Endothelial cell of umbilical vein (primary cell): ENCODE measurements at regions not wholly inside any gene's neighbourhood (a gene's known extent, or its start where the extent isn't known, plus 50 kb on each side); places are given as distances from the start of the nearest gene placed in this dataset.

ENCODE experiments used
- BruUV-seq: library from RNA; stranded (reverse); fragments of 400-500 nt; replicated peaks from 2 replicates; lab custom pipeline; 2021; lab: Mats Ljungman, UMichigan
- CTCF ChIA-PET: fragments of 300-600, 350-600 bp; sonication (Branson Sonifier 250); formaldehyde crosslinking; loops from one replicate; lab custom pipeline; 2021; ENCODE audit warnings: antibody characterized with exemption, inconsistent platforms; lab: Charles Lee
- POLR2A ChIA-PET: fragments of 300-600, 350-600 bp; sonication (Branson Sonifier 250); formaldehyde crosslinking; loops from one replicate; lab custom pipeline; 2021; ENCODE audit warnings: antibody characterized with exemption, inconsistent platforms; lab: Charles Lee
- DNase-seq: peaks from one replicate; pipeline ENCODE4 v3.0.0-alpha.2; 2011; ENCODE audit warnings: low read depth, low spot score
- FAIRE-seq: peaks from 2 replicates; lab custom pipeline; 2011; peaks lifted over from hg19 to GRCh38; lab: Jason Lieb, UNC
- H2AFZ ChIP-seq: 2 replicates; pipeline ENCODE4 v1.6.0; 2012; ENCODE audit warnings: low read depth, low read length, control low read depth, inconsistent platforms
- H3K27ac ChIP-seq: 2 replicates; pipeline ENCODE4 v1.5.1; 2011; ENCODE audit warnings: low read depth, mild to moderate bottlenecking, control low read depth, low read length, moderate library complexity; ENCODE audit not compliant: insufficient read depth
- H3K27me3 ChIP-seq, 2 experiments: 2 replicates each; pipeline versions ENCODE4 v1.6.0 to v1.6.1; 2011; ENCODE audit warnings: low read length in 2 of 2, mixed read lengths in 1 of 2; ENCODE audit not compliant: control insufficient read depth in 2 of 2, insufficient read depth in 2 of 2
- H3K36me3 ChIP-seq, 2 experiments: 2 replicates in 1 of 2; 3 replicates in 1 of 2; pipeline ENCODE4 v1.5.1; 2011; ENCODE audit warnings: low read length in 2 of 2, mild to moderate bottlenecking in 1 of 2, moderate library complexity in 1 of 2; ENCODE audit not compliant: control insufficient read depth in 2 of 2, insufficient read depth in 2 of 2; ENCODE audit errors: extremely low read depth in 1 of 2
- H3K4me1 ChIP-seq: 3 replicates; pipeline ENCODE4 v1.5.1; 2011; ENCODE audit warnings: mild to moderate bottlenecking, low read length; ENCODE audit not compliant: control insufficient read depth, insufficient read depth; ENCODE audit errors: extremely low read depth
- H3K4me2 ChIP-seq: 2 replicates; pipeline ENCODE4 v1.6.1; 2011; ENCODE audit warnings: low read length, control low read depth, mixed read lengths; ENCODE audit not compliant: insufficient read depth
- H3K4me3 ChIP-seq, 3 experiments: fragments of 200-600 bp in 1 of 3; sonication (generic), shearing (Covaris generic) in 1 of 3; replicated peaks in 1 of 3; 2 replicates each; pipeline ENCODE4 v1.5.1; 2011 to 2016; ENCODE audit warnings: control low read depth in 3 of 3, low read length in 3 of 3, mild to moderate bottlenecking in 2 of 3, inconsistent platforms in 1 of 3, low read depth in 1 of 3, moderate library complexity in 1 of 3; ENCODE audit not compliant: insufficient read depth in 1 of 3
- H3K79me2 ChIP-seq: 2 replicates; pipeline ENCODE4 v1.6.0; 2012; ENCODE audit warnings: low read length, inconsistent platforms; ENCODE audit not compliant: control insufficient read depth, insufficient read depth
- H3K9ac ChIP-seq: replicated peaks from 2 replicates; pipeline ENCODE3; 2011; ENCODE audit warnings: low read length, control low read depth; ENCODE audit not compliant: insufficient read depth; ENCODE audit errors: extremely low read depth
- H3K9me1 ChIP-seq: replicated peaks from 3 replicates; pipeline ENCODE4 v1.6.0; 2011; ENCODE audit warnings: mild to moderate bottlenecking, low read length; ENCODE audit not compliant: control insufficient read depth, insufficient read depth; ENCODE audit errors: extremely low read depth
- H3K9me3 ChIP-seq: replicated peaks from 2 replicates; pipeline ENCODE4 v1.5.1; 2012; ENCODE audit warnings: low read length, inconsistent platforms; ENCODE audit not compliant: control insufficient read depth, insufficient read depth
- H4K20me1 ChIP-seq: replicated peaks from 2 replicates; pipeline ENCODE3; 2011; ENCODE audit warnings: mild to moderate bottlenecking, low read length; ENCODE audit not compliant: control insufficient read depth, insufficient read depth; ENCODE audit errors: extremely low read depth
- EZH2 ChIP-seq: IDR thresholded peaks from 2 replicates; pipeline ENCODE4 v1.6.1; 2012; ENCODE audit warnings: borderline replicate concordance, low read depth, mild to moderate bottlenecking, moderate library complexity, low read length, inconsistent platforms; ENCODE audit not compliant: severe bottlenecking
- GATA2 ChIP-seq: IDR thresholded peaks from 2 replicates; pipeline ENCODE4 v1.7.0; 2011; ENCODE audit warnings: low read depth, mild to moderate bottlenecking, moderate library complexity, mixed read lengths, low read length; ENCODE audit not compliant: insufficient read length, insufficient read depth
- MYC ChIP-seq: IDR thresholded peaks from one replicate; pipeline ENCODE4 v1.6.1; 2011; ENCODE audit warnings: mild to moderate bottlenecking, low read depth, low read length
- POLR2A ChIP-seq: IDR thresholded peaks from 2 replicates; pipeline ENCODE4 v1.6.1; 2012; ENCODE audit warnings: low read depth, mild to moderate bottlenecking, control low read depth, low read length
- POLR2AphosphoS5 ChIP-seq: IDR thresholded peaks from 2 replicates; pipeline ENCODE4 v1.6.1; 2012; ENCODE audit warnings: low read depth, mild to moderate bottlenecking, control low read depth, low read length, moderate library complexity; ENCODE audit not compliant: insufficient read depth
- dilution Hi-C: fragments of 300-500 bp; cut with MboI; formaldehyde crosslinking; loops from one replicate; pipeline ENCODE4 v1.15.0; 2019; ENCODE audit warnings: low sequenced_read_pairs; ENCODE audit not compliant: extremely low pct_ligation_motif_present
- intact Hi-C: fragments of 100-400 bp; cut with micrococcal nuclease; formaldehyde crosslinking; loops from one replicate; pipeline ENCODE4 v1.10.0; 2022
- TF ChIP-seq, protein P1 (sequence below): IDR thresholded peaks from 2 replicates; pipeline ENCODE4 v1.6.1; 2011; ENCODE audit not compliant: insufficient read depth, insufficient read length
- TF ChIP-seq, protein P2 (sequence below), 2 donors: IDR thresholded peaks; 1 replicate in 1 of 2; 2 replicates in 1 of 2; pipeline ENCODE4 v1.5.1; 2011; ENCODE audit warnings: low read length in 2 of 2, mild to moderate bottlenecking in 2 of 2, moderate library complexity in 2 of 2, control low read depth in 1 of 2, inconsistent platforms in 1 of 2, low read depth in 1 of 2; ENCODE audit not compliant: insufficient read depth in 1 of 2; ENCODE audit errors: extremely low read depth in 1 of 2

DNA sequence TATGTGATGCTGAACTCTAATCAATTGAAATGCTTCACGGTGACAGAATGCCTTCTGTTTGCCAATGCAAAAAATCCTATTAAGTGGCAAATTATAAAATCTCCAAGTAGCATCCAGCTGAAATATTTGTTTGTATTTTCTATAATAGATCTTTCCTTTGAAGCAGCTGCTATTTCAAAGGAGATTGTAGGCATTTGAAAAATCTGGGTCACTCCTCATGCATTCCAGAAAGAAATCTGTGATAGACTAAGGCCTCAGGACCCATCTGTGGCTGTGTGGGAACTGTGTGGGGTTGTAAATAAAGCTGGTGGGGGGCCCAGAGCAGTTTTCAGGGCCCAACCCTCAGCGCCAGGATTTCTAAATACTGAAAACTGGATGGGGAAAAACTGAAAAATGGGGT lies 216.9 kb upstream of the ARG1 start:
- H3K27me3 ChIP-seq: peaks cover 0 to 1% of the 10 kb centered on the region in 2 experiments
- no peaks in the 10 kb centered on the region for H3K79me2 ChIP-seq
- H3K4me2 ChIP-seq: no peak overlapping the region
- CTCF ChIA-PET: interaction anchor here (0.9 kb wide), 1 partner anchor 9 kb away, joined by 4 read pairs; no protein-coding TSS in a partner anchor
- TF ChIP-seq, protein P1, sequence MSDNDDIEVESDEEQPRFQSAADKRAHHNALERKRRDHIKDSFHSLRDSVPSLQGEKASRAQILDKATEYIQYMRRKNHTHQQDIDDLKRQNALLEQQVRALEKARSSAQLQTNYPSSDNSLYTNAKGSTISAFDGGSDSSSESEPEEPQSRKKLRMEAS: no peak
- TF ChIP-seq, protein P2, sequence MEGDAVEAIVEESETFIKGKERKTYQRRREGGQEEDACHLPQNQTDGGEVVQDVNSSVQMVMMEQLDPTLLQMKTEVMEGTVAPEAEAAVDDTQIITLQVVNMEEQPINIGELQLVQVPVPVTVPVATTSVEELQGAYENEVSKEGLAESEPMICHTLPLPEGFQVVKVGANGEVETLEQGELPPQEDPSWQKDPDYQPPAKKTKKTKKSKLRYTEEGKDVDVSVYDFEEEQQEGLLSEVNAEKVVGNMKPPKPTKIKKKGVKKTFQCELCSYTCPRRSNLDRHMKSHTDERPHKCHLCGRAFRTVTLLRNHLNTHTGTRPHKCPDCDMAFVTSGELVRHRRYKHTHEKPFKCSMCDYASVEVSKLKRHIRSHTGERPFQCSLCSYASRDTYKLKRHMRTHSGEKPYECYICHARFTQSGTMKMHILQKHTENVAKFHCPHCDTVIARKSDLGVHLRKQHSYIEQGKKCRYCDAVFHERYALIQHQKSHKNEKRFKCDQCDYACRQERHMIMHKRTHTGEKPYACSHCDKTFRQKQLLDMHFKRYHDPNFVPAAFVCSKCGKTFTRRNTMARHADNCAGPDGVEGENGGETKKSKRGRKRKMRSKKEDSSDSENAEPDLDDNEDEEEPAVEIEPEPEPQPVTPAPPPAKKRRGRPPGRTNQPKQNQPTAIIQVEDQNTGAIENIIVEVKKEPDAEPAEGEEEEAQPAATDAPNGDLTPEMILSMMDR (IDR thresholded peaks at IDR 0.05; ENCODE audit: extremely low read depth in 1 of 2, insufficient read depth in 1 of 2, low read depth in 1 of 2, low read length in 2 of 2): no peak
- TF ChIP-seq GATA2 (no peak), EZH2 (no peak), MYC (no peak), POLR2AphosphoS5 (no peak), POLR2A (no peak)
- FAIRE-seq (no peak), DNase-seq (no peak)
- H3K9me3 ChIP-seq: no peaks in the 10 kb centered on the region
- intact Hi-C loops: no loop called here
- H3K27ac ChIP-seq: no peak overlapping the region
- H3K36me3 ChIP-seq: no peaks in the 10 kb centered on the region
- H4K20me1 ChIP-seq: no peaks in the 10 kb centered on the region
- H3K4me3 ChIP-seq: no peak overlapping the region
- POLR2A ChIA-PET: no interaction called here
- no peak overlapping the region for H3K9ac ChIP-seq
- H2AFZ ChIP-seq: no peak overlapping the region
- dilution Hi-C loops: no loop called here
- H3K9me1 ChIP-seq: no peaks in the 10 kb centered on the region
- H3K4me1 ChIP-seq: no peaks in the 10 kb centered on the region
- BruUV-seq: no TSS peak
